Effector memory CD8-positive, alpha-beta T cell (primary cell): ENCODE measurements at regions not wholly inside any gene's neighbourhood (a gene's known extent, or its start where the extent isn't known, plus 50 kb on each side); places are given as distances from the start of the nearest gene placed in this dataset.
A peak's percentile ranks its signal among the peaks of the same experiment; 100 is the strongest.
"Not testable (repeated sequence)": the region's sequence is repeated elsewhere in the genome, so short reads cannot be mapped to it uniquely, and the experiment has no call there.

Experiments used
- ATAC-seq: fragments of 150-1000 bp; cut with Tn5 transposase; replicated peaks from 2 replicates; pipeline ENCODE4 v1.10.0; 2021; ENCODE audit warnings: mild to moderate bottlenecking, moderate library complexity
- DNase-seq, 3 experiments: peaks; one replicate each; pipeline ENCODE4 v3.0.0; 2021
- H3K27ac Mint-ChIP-seq, 2 donors: one replicate each; pipeline ENCODE4 v1.8.0; 2022; ENCODE audit warnings: mild to moderate bottlenecking in 2 of 2, mixed read lengths in 2 of 2, moderate library complexity in 2 of 2
- H3K27me3 Mint-ChIP-seq, 2 donors: one replicate each; pipeline ENCODE4 v1.8.0; 2022; ENCODE audit warnings: mixed read lengths in 2 of 2
- H3K36me3 Mint-ChIP-seq: one replicate; pipeline ENCODE4 v1.8.0; 2022; ENCODE audit warnings: mild to moderate bottlenecking, moderate library complexity, mixed read lengths; ENCODE audit not compliant: insufficient read depth
- H3K4me1 Mint-ChIP-seq, 2 donors: one replicate each; pipeline ENCODE4 v1.8.0; 2022; ENCODE audit warnings: low read depth in 2 of 2, mixed read lengths in 2 of 2
- H3K4me3 Mint-ChIP-seq, 2 donors: one replicate each; pipeline ENCODE4 v1.8.0; 2022; ENCODE audit warnings: mild to moderate bottlenecking in 2 of 2, mixed read lengths in 2 of 2, moderate library complexity in 2 of 2
- H3K9me3 Mint-ChIP-seq, 2 donors: one replicate each; pipeline ENCODE4 v1.8.0; 2022; ENCODE audit warnings: mixed read lengths in 2 of 2

- not testable (repeated sequence) for H3K27ac Mint-ChIP-seq, DNase-seq, ATAC-seq, H3K4me3 Mint-ChIP-seq, H3K9me3 Mint-ChIP-seq, H3K36me3 Mint-ChIP-seq, H3K4me1 Mint-ChIP-seq
- peaks cover 32 to 42% of the 10 kb centered on the region in 2 donors for H3K27me3 Mint-ChIP-seq
These were observed 171.9 kb downstream of the CPEB2 start for GRCh38 chr4:15174168-15174567.

GRCh38 chr4:15179842-15180241 is 177.6 kb downstream of the CPEB2 start:
- H3K4me3 Mint-ChIP-seq, H3K36me3 Mint-ChIP-seq, H3K27me3 Mint-ChIP-seq, H3K9me3 Mint-ChIP-seq, DNase-seq, H3K27ac Mint-ChIP-seq, ATAC-seq, H3K4me1 Mint-ChIP-seq: not testable (repeated sequence)

- H3K36me3 Mint-ChIP-seq = no peaks in the 10 kb centered on the region
- peaks cover 8 to 12% of the 10 kb centered on the region in 2 donors for H3K27me3 Mint-ChIP-seq
- ATAC-seq (no peak), DNase-seq (no peak)
- H3K27ac Mint-ChIP-seq = peak overlapping the region in 1 of 2 donors; percentile 9
- H3K4me1 Mint-ChIP-seq = peaks cover 5 to 9% of the 10 kb centered on the region in 2 donors
- H3K9me3 Mint-ChIP-seq = no peaks in the 10 kb centered on the region
- peak overlapping the region; percentile 2 to 24 for H3K4me3 Mint-ChIP-seq
These were observed 180.4 kb downstream of the CPEB2 start for GRCh38 chr4:15182600-15183220.

GRCh38 chr4:15186149-15186548 is 183.9 kb downstream of the CPEB2 start:
- H3K9me3 Mint-ChIP-seq = no peaks in the 10 kb centered on the region
- no peak for ATAC-seq
- no peaks in the 10 kb centered on the region for H3K36me3 Mint-ChIP-seq
- H3K27ac Mint-ChIP-seq = no peak overlapping the region
- peaks cover 8 to 12% of the 10 kb centered on the region in 2 donors for H3K27me3 Mint-ChIP-seq
- no peak for DNase-seq
- no peak overlapping the region for H3K4me3 Mint-ChIP-seq
- peaks cover 5 to 9% of the 10 kb centered on the region in 2 donors for H3K4me1 Mint-ChIP-seq

DNA sequence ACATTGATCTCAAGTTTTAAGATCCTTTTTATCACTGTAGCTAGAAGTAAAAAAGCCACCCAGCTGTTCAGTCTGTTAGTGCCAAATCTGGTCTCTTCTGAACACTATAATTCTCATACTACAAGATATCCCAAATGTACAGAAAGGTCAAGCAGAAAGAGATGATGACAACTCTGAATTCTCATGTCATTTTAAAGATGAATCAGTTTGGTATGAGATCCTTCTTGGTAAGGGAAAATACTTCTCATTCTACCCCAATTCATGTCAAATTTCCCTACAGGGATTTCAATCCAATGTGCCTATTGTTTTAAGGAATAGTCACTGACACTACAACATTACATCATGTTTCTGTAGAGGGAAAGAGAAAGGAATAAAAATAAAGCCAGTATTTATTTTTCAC is 184.5 kb downstream of the CPEB2 start:
- no peak for DNase-seq
- Mint-ChIP-seq H3K27me3 (peaks cover 8 to 12% of the 10 kb centered on the region in 2 donors), H3K27ac (no peak overlapping the region)

DNA sequence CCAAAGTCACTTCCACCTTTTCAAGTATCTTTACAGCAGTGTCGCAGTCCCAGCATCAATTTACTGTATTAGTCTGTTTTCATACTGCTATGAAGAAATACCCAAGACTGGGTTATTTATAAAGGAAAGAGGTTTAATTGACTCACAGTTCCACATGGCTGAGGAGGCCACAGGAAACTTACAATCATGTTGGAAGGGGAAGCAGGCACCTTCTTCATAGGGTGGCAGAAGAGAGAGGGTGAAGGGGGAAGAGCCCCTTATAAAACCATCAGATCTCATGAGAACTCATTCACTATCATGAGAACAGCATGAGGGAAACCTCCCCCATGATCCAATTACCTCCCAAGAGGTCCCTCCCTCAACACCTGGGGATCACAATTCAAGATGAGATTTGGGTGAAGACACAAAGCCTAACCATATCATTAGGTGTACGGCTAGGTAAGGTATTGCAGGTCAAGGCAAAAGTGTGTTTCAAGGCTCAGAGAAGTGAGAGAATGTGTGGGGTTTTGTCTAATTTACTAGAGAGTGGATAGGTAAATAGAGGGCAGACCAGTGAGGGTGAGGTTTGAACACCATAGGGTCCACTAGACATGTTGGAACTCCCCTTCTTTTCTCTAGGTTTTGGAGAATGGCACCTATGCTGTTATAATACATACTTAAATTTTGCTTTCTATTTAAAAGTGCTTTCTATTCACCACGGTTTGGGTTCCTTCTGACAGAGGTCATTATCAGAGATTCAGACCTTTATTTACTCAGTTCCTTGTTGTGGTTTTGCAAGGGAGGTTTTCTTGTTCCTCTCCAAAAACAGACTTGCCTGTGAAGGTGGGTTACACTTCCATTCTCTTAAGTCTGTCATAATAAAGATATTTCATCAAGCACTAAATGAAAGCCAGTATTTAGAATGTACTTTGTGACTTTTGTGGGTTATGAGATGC is 186.6 kb downstream of the CPEB2 start:
- Mint-ChIP-seq H3K27me3 (peaks cover 12% of the 10 kb centered on the region in 2 donors), H3K4me1 (no peaks in the 10 kb centered on the region), H3K27ac (no peak overlapping the region), H3K36me3 (no peaks in the 10 kb centered on the region), H3K9me3 (no peaks in the 10 kb centered on the region), H3K4me3 (no peak overlapping the region)
- no peak for ATAC-seq
- DNase-seq = no peak

More for the DNA sequence above, 184.5 kb downstream of the CPEB2 start:
- Mint-ChIP-seq H3K4me3 (no peak overlapping the region), H3K36me3 (no peaks in the 10 kb centered on the region), H3K9me3 (no peaks in the 10 kb centered on the region), H3K4me1 (peaks cover 5 to 9% of the 10 kb centered on the region in 2 donors)
- no peak for ATAC-seq

DNA sequence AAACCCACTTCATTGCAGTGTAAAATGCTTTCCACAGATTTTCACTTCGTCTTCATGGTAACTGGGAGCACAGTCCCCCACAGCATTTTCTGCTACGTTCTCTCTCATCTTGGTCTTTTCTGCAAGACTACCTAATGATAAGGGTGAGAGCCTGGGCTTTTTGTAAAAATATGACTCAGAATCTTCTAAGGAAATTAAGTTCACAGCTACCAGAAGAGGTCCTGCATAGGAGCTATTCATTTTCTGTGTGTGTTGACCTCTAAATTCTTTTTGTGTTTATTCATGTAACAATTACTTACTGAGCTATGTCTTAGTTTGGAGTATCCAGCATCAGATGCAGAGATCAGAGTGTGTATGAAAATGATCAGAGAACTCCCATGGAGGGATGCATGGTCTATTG is 192.2 kb downstream of the CPEB2 start:
- Mint-ChIP-seq H3K27me3 (peaks cover 0 to 23% of the 10 kb centered on the region in 2 donors), H3K9me3 (no peaks in the 10 kb centered on the region), H3K4me1 (no peaks in the 10 kb centered on the region), H3K4me3 (no peak overlapping the region), H3K27ac (no peak overlapping the region), H3K36me3 (no peaks in the 10 kb centered on the region)
- DNase-seq (no peak), ATAC-seq (no peak)

GRCh38 chr4:15197005-15197404 is 194.7 kb downstream of the CPEB2 start:
- no peak overlapping the region for H3K4me3 Mint-ChIP-seq
- no peaks in the 10 kb centered on the region for H3K9me3 Mint-ChIP-seq
- H3K27ac Mint-ChIP-seq = no peak overlapping the region
- H3K27me3 Mint-ChIP-seq = peaks cover 0 to 43% of the 10 kb centered on the region in 2 donors
- no peak for DNase-seq
- H3K36me3 Mint-ChIP-seq = no peaks in the 10 kb centered on the region
- no peaks in the 10 kb centered on the region for H3K4me1 Mint-ChIP-seq
- ATAC-seq = no peak

DNA sequence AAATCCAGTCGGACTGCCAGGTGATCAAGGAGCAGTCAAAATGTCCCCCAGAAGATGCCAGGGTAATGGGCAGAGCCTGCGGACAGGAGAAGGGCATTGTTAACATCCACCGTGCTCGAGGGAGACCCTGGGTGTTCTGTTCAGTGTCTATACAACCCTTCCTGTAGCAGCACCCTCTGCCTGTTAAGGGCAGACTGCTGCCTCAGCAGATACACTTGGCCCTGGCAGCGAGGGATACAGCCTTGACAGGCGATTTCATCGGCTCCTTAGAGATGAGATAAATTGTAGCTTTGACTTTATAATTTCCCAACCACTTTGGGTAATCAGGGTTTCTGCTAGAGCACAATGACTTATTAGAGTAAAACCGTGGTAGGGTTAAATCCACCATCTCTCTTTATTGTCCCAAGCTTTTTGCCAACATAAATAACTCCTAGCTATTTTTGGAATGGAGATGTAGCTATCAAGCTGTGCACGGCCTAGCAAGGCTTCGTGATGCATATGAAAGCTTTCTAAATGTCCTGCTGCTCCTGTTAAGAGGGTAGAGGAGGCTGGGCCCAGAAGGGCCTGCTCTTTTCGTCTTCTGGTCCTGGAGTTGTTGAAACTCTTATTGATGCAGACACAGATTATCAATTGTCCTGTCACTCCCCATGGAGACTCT is 195.9 kb downstream of the CPEB2 start:
- no peak for ATAC-seq
- H3K4me3 Mint-ChIP-seq = no peak overlapping the region
- no peaks in the 10 kb centered on the region for H3K4me1 Mint-ChIP-seq

GRCh38 chr4:15201782-15202181 is 199.5 kb downstream of the CPEB2 start:
- no peak for DNase-seq
- Mint-ChIP-seq H3K27ac (no peak overlapping the region), H3K4me1 (no peaks in the 10 kb centered on the region), H3K36me3 (no peaks in the 10 kb centered on the region), H3K9me3 (peaks cover 4 to 13% of the 10 kb centered on the region in 2 donors), H3K27me3 (peaks cover 0 to 20% of the 10 kb centered on the region in 2 donors), H3K4me3 (no peak overlapping the region)
- ATAC-seq = no peak

More for the DNA sequence above, 195.9 kb downstream of the CPEB2 start:
- Mint-ChIP-seq H3K27ac (no peak overlapping the region), H3K9me3 (no peaks in the 10 kb centered on the region), H3K36me3 (no peaks in the 10 kb centered on the region), H3K27me3 (peaks cover 0 to 43% of the 10 kb centered on the region in 2 donors)
- no peak for DNase-seq

- H3K27ac Mint-ChIP-seq = no peak overlapping the region
- H3K27me3 Mint-ChIP-seq = peaks cover 0 to 20% of the 10 kb centered on the region in 2 donors
- H3K4me1 Mint-ChIP-seq = no peaks in the 10 kb centered on the region
- H3K36me3 Mint-ChIP-seq = no peaks in the 10 kb centered on the region
- DNase-seq = no peak
- H3K9me3 Mint-ChIP-seq = peaks cover 9 to 18% of the 10 kb centered on the region in 2 donors
- no peak for ATAC-seq
- no peak overlapping the region for H3K4me3 Mint-ChIP-seq
These were observed 200.2 kb downstream of the CPEB2 start for GRCh38 chr4:15202481-15202880.

DNA sequence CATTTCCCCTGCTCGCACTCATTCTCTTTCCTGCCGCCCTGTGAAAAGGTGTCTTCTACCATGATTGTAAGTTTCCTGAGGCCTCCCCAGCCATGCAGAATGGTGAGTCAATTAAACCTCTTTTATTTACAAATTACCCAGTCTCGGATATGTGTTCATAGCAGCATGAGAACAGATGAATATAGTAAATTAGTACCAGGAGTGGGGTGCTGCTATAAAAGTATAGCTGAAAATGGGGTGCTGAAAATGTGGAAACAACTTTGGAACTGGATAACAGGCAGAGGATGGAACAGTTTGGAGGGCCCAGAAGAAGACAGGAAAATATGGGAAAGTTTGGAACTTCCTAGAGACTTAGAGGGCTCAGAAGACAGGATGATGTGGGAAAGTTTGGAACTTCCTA is 204.2 kb downstream of the CPEB2 start:
- peaks cover 11 to 18% of the 10 kb centered on the region in 2 donors for H3K9me3 Mint-ChIP-seq
- H3K27ac Mint-ChIP-seq, DNase-seq, H3K36me3 Mint-ChIP-seq, H3K4me3 Mint-ChIP-seq, H3K4me1 Mint-ChIP-seq, ATAC-seq: not testable (repeated sequence)
- H3K27me3 Mint-ChIP-seq = peaks cover 12 to 19% of the 10 kb centered on the region in 2 donors

- DNase-seq = no peak
- H3K27me3 Mint-ChIP-seq = peaks cover 37 to 39% of the 10 kb centered on the region in 2 donors
- no peak overlapping the region for H3K4me3 Mint-ChIP-seq
- H3K36me3 Mint-ChIP-seq = no peaks in the 10 kb centered on the region
- no peak for ATAC-seq
- H3K9me3 Mint-ChIP-seq = no peaks in the 10 kb centered on the region
- H3K4me1 Mint-ChIP-seq = no peaks in the 10 kb centered on the region
- H3K27ac Mint-ChIP-seq = no peak overlapping the region
These were observed 211.2 kb downstream of the CPEB2 start for GRCh38 chr4:15213302-15213970.
